ENCODE measurements at regions not wholly inside any gene's neighbourhood (a gene's known extent, or its start where the extent isn't known, plus 50 kb on each side); places are given as distances from the start of the nearest gene placed in this dataset.

- no peak for TF ChIP-seq CTCF (IDR thresholded peaks at IDR 0.05)
- TF ChIP-seq EP300 (IDR thresholded peaks at IDR 0.05), result no peak
Measured at GRCh38 chr4:167339781-167340180, 105.5 kb upstream of the SPOCK3 start.
